HFFc6 (cell line): ENCODE measurements at regions not wholly inside any gene's neighbourhood (a gene's known extent, or its start where the extent isn't known, plus 50 kb on each side); places are given as distances from the start of the nearest gene placed in this dataset.
"Not testable (repeated sequence)": the region's sequence is repeated elsewhere in the genome, so short reads cannot be mapped to it uniquely, and the experiment has no call there.

Experiments used
- DNase-seq: peaks from one replicate; pipeline ENCODE4 v3.0.0-alpha.2; 2018
- H3K27ac Mint-ChIP-seq: 2 replicates; pipeline ENCODE4 v1.8.0; 2020; ENCODE audit warnings: mild to moderate bottlenecking, mixed read lengths
- H3K27me3 Mint-ChIP-seq: 2 replicates; pipeline ENCODE4 v1.8.0; 2021; ENCODE audit warnings: mild to moderate bottlenecking, moderate library complexity, mixed read lengths; ENCODE audit not compliant: insufficient read depth
- H3K36me3 Mint-ChIP-seq: 2 replicates; pipeline ENCODE4 v1.8.0; 2021; ENCODE audit warnings: low read depth, mixed read lengths
- H3K4me1 Mint-ChIP-seq: 2 replicates; pipeline ENCODE4 v1.8.0; 2020; ENCODE audit warnings: low read depth, mixed read lengths
- H3K4me3 Mint-ChIP-seq: 2 replicates; pipeline ENCODE4 v1.8.0; 2020; ENCODE audit warnings: mild to moderate bottlenecking, moderate library complexity, mixed read lengths
- H3K9me3 Mint-ChIP-seq: 2 replicates; pipeline ENCODE4 v1.8.0; 2020; ENCODE audit warnings: mild to moderate bottlenecking, mixed read lengths
- TF ChIP-seq, protein P1 (sequence below): fragments of 200-600 bp; sonication (generic); IDR thresholded peaks from 2 replicates; pipeline ENCODE4 v1.5.0; 2021; ENCODE audit warnings: antibody characterized with exemption, mild to moderate bottlenecking

DNA sequence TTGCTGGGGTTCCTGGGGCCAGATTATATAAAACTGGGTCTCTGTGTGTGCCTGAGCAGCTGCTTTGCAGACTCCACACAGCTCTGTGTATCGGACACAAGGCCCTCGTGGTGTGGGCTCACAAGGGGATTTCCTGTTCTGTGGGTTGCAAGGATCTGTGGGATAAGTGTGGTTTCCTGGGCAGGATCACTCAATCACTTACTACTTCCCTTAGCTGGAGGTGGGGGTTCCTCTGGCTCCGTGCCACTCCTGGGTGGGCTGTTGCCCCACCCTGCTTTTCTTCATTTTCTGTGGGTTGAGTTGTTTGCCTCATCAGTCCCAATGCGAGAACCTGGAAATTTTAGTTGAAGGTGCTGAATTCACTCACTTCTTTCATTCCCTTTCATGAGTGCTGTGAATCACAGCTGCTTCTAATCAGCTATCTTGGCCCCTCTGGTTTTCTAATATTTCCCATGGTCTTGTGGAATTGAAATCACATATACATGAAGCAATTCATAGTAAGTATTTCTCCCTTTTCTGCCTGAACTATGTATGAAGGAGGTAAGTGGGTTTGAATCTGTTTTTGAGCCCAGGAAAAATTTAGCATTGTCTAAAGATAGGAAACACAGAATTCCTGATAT, 196.3 kb downstream of the DCDC2C start:
- Mint-ChIP-seq H3K27me3 (no peaks in the 10 kb centered on the region), H3K27ac (no peak overlapping the region), H3K4me3 (no peak overlapping the region), H3K9me3 (peaks cover 64% of the 10 kb centered on the region), H3K36me3 (no peaks in the 10 kb centered on the region), H3K4me1 (no peaks in the 10 kb centered on the region)
- TF ChIP-seq, protein P1, sequence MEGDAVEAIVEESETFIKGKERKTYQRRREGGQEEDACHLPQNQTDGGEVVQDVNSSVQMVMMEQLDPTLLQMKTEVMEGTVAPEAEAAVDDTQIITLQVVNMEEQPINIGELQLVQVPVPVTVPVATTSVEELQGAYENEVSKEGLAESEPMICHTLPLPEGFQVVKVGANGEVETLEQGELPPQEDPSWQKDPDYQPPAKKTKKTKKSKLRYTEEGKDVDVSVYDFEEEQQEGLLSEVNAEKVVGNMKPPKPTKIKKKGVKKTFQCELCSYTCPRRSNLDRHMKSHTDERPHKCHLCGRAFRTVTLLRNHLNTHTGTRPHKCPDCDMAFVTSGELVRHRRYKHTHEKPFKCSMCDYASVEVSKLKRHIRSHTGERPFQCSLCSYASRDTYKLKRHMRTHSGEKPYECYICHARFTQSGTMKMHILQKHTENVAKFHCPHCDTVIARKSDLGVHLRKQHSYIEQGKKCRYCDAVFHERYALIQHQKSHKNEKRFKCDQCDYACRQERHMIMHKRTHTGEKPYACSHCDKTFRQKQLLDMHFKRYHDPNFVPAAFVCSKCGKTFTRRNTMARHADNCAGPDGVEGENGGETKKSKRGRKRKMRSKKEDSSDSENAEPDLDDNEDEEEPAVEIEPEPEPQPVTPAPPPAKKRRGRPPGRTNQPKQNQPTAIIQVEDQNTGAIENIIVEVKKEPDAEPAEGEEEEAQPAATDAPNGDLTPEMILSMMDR = no peak
- no peak for DNase-seq

DNA sequence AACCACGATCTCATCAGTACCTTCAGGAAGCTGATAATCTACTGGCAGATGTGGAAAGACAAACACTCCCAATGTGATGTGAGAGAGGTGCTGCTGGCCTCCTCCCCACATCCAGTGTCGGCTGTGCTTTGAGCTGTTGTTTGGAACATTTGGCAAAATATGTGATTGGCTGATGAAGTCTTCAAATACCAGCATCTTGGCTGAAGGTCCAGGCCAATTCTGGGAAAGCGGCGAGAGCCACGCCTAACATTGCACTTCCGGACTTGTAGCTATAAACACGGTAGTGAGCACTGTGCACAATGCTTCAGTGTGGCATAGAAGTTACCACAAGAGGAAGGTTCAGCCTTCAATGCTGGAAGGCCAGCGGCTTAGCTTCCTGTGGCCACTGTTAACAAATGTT, 198.8 kb downstream of the DCDC2C start:
- Mint-ChIP-seq H3K4me1 (no peaks in the 10 kb centered on the region), H3K9me3 (peaks cover 59% of the 10 kb centered on the region), H3K4me3 (no peak overlapping the region), H3K36me3 (no peaks in the 10 kb centered on the region), H3K27ac (no peak overlapping the region), H3K27me3 (no peaks in the 10 kb centered on the region)
- TF ChIP-seq, protein P1 = no peak
- DNase-seq = no peak

DNA sequence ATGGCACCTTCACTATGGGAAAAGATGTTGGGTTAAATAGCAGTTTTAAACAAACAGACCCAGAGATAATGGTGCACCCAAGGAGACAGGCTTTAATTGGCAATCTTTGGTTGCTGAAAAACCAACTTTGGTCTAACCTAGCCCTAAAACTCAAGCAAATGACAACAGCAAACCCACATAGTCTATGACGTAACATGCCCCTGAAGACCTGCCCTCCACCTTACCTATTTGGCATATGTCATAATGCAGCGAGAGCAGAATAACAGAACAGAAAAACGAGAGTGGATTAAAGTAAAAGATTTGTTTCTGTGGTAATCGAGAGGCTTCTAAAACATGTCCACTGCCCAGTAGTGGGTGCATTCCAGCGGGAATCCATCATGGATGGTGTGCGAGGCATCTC, 200.7 kb downstream of the DCDC2C start:
- Mint-ChIP-seq H3K4me1 (no peaks in the 10 kb centered on the region), H3K27ac (no peak overlapping the region), H3K4me3 (no peak overlapping the region), H3K27me3 (no peaks in the 10 kb centered on the region), H3K36me3 (0 out of 2 replicates have a peak, but pooled peaks cover 2% of the 10 kb centered on the region), H3K9me3 (peaks cover 62% of the 10 kb centered on the region)
- TF ChIP-seq, protein P1 = no peak
- no peak for DNase-seq

DNA sequence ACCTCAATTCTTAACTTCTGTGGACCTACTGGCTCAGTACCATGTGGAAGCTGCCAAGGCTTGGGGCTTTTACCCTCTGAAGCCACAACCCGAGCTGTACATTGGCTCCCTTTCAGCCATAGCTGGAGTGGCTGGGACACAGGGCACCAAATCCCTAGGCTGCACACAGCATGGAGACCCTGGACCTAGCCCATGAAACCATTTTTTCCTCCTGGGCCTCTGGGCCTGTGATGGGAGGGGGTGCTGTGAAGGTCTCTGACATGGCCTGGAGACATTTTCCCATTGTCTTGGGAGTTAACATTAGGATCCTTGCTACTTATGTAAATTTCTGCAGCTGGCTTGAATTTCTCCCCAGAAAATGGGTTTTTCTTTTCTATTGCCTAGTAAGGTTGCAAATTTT, 205.1 kb downstream of the DCDC2C start:
- not testable (repeated sequence) for DNase-seq, H3K27me3 Mint-ChIP-seq, H3K4me3 Mint-ChIP-seq, H3K27ac Mint-ChIP-seq, H3K4me1 Mint-ChIP-seq, H3K36me3 Mint-ChIP-seq
- H3K9me3 Mint-ChIP-seq = peaks cover 69% of the 10 kb centered on the region

DNA sequence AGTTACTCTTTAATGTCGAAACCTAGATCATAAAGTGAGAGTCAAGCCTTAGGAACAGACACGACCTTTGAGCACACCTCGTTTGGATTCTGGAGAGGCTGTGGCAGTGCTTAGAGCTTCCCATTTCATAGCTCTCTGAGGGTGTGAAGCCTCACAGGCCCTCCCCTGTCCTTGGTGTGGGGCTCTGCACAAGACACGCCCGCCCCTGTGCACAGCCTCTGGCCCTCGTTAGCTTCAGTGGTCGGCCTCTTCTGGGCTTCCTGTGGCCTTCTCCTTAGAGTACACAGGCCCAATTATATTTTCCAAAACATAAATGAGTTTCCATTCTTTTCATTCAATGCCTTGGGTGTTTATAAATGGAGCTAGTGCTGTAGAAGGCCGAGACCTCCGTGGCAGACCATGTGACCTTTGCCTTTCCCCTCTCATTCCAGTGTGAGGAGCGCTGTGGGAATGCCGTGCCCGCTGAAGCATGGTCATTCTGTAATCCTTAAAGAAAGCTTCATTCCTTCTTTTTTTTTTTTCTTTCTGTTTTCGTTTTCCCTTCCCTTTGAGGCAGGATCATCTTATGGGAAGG, 208.6 kb downstream of the DCDC2C start:
- DNase-seq = no peak
- no peak overlapping the region for H3K27ac Mint-ChIP-seq
- TF ChIP-seq, protein P1 = no peak
- no peaks in the 10 kb centered on the region for H3K27me3 Mint-ChIP-seq
- no peaks in the 10 kb centered on the region for H3K4me1 Mint-ChIP-seq
- 0 out of 2 replicates have a peak, but pooled peaks cover 6% of the 10 kb centered on the region for H3K36me3 Mint-ChIP-seq
- H3K4me3 Mint-ChIP-seq = no peak overlapping the region
- H3K9me3 Mint-ChIP-seq = peaks cover 76% of the 10 kb centered on the region

DNA sequence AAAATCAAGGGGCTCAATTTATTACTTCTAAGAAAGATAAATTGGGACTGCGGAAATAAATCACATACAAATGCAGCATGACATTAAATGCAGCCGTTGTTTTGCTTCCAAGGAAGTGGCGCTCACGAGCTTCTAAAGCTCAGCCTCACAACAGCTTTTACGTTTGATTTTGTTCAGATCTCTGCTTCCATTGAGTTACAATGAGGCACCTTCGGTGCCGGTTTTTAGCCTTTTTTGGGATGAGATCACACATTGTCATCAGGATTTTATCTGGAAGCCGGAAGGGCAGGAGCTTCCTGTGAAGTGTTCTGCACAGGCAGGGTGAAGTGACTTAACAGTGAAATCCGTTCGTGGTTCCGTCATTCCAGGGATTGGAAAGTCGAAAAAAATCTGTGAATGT, 209.8 kb downstream of the DCDC2C start:
- Mint-ChIP-seq H3K27me3 (no peaks in the 10 kb centered on the region), H3K9me3 (peaks cover 73% of the 10 kb centered on the region), H3K27ac (no peak overlapping the region), H3K4me1 (no peaks in the 10 kb centered on the region), H3K36me3 (0 out of 2 replicates have a peak, but pooled peaks cover 6% of the 10 kb centered on the region), H3K4me3 (no peak overlapping the region)
- TF ChIP-seq, protein P1 = no peak
- no peak for DNase-seq
